HCT116 (cell line): ENCODE measurements at regions not wholly inside any gene's neighbourhood (a gene's known extent, or its start where the extent isn't known, plus 50 kb on each side); places are given as distances from the start of the nearest gene placed in this dataset.

ENCODE experiments used
- ATAC-seq: fragments of 200-7000 bp; cut with Tn5 transposase; 2 replicates; pipeline ENCODE4 v1.9.1; 2020; ENCODE audit warnings: mild to moderate bottlenecking, moderate library complexity
- BruUV-seq: library from RNA; stranded (reverse); fragments of 400-500 nt; replicated peaks from 2 replicates; lab custom pipeline; 2021; lab: Mats Ljungman, UMichigan
- CTCF ChIA-PET: fragments of 300-600 bp; sonication (Branson Sonifier 250); formaldehyde crosslinking; loops from one replicate; lab custom pipeline; 2021; ENCODE audit warnings: antibody characterized with exemption; lab: Charles Lee
- POLR2A ChIA-PET: fragments of 300-600, 350-600 bp; sonication (Branson Sonifier 250); formaldehyde crosslinking; loops from one replicate; lab custom pipeline; 2021; ENCODE audit warnings: antibody characterized with exemption; lab: Charles Lee
- RAD21 ChIA-PET, 2 experiments: fragments of 300-600 bp; sonication (Branson Sonifier 250); formaldehyde crosslinking; loops; one replicate each; lab custom pipeline; 2023; ENCODE audit warnings: low total read pairs in 2 of 2; ENCODE audit not compliant: uncharacterized antibody in 2 of 2, unreplicated experiment in 2 of 2, low non-redundant PET in 1 of 2; lab: Charles Lee
- DNase-seq: peaks from one replicate; pipeline ENCODE4 v3.0.0-alpha.2; 2010; ENCODE audit warnings: low read depth, low spot score
- H2AFZ ChIP-seq: fragments of 200-600 bp; shearing (Covaris generic), sonication (generic); 2 replicates; pipeline ENCODE4 v1.6.1; 2017; ENCODE audit warnings: low read depth, mixed run types, mixed read lengths, antibody characterized with exemption, low read length; ENCODE audit not compliant: poor library complexity, severe bottlenecking
- H3K27ac ChIP-seq: 2 replicates; pipeline ENCODE4 v1.5.1; 2012; ENCODE audit warnings: low read depth, low read length
- H3K27me3 ChIP-seq: fragments of 200-600 bp; sonication (generic); 2 replicates; pipeline ENCODE4 v1.6.1; 2016; ENCODE audit warnings: mixed run types, low read length, mixed read lengths; ENCODE audit not compliant: insufficient read depth
- H3K36me3 ChIP-seq, 2 experiments: fragments of 200-500 bp in 1 of 2; fragments of 200-600 bp in 1 of 2; sonication (Bioruptor generic) in 1 of 2; sonication (generic) in 1 of 2; 2 replicates each; pipeline versions ENCODE4 v1.5.1 to v1.6.1; 2014 to 2016; ENCODE audit warnings: low read length in 2 of 2, inconsistent platforms in 1 of 2, mixed read lengths in 1 of 2, mixed run types in 1 of 2; ENCODE audit not compliant: insufficient read depth in 2 of 2, control insufficient read depth in 1 of 2
- H3K4me1 ChIP-seq, 2 experiments: fragments of 200-600 bp in 1 of 2; sonication (generic) in 1 of 2; 2 replicates each; pipeline versions ENCODE4 v1.5.1 to v1.6.1; 2012 to 2017; ENCODE audit warnings: low read length in 2 of 2, inconsistent platforms in 1 of 2, mild to moderate bottlenecking in 1 of 2, mixed read lengths in 1 of 2, mixed run types in 1 of 2, moderate library complexity in 1 of 2; ENCODE audit not compliant: insufficient read depth in 2 of 2, control insufficient read depth in 1 of 2
- H3K4me2 ChIP-seq: fragments of 200-600 bp; sonication (generic); 2 replicates; pipeline ENCODE4 v1.6.1; 2017; ENCODE audit warnings: mixed run types, low read length, mixed read lengths
- H3K4me3 ChIP-seq, 2 experiments: fragments of 200-600 bp in 1 of 2; sonication (generic) in 1 of 2; replicated peaks in 1 of 2; 2 replicates each; pipeline ENCODE4 v1.5.1; 2011 to 2016; ENCODE audit warnings: low read length in 2 of 2, control low read depth in 1 of 2, low read depth in 1 of 2, mild to moderate bottlenecking in 1 of 2, mixed read lengths in 1 of 2, mixed run types in 1 of 2
- H3K79me2 ChIP-seq: fragments of 200-600 bp; sonication (generic); 2 replicates; pipeline ENCODE4 v1.6.1; 2017; ENCODE audit warnings: mild to moderate bottlenecking, mixed run types, low read length, moderate library complexity, mixed read lengths; ENCODE audit not compliant: insufficient read depth
- H3K9ac ChIP-seq: fragments of 200-600 bp; sonication (generic); 2 replicates; pipeline ENCODE4 v1.6.1; 2016; ENCODE audit warnings: low read length, mixed read lengths
- H3K9me2 ChIP-seq: fragments of 200-600 bp; sonication (generic), shearing (Covaris generic); 2 replicates; pipeline ENCODE4 v1.6.1; 2017; ENCODE audit warnings: mixed run types, mild to moderate bottlenecking, moderate library complexity; ENCODE audit not compliant: insufficient read depth
- H3K9me3 ChIP-seq, 2 experiments: fragments of 200-500 bp in 1 of 2; fragments of 200-600 bp in 1 of 2; sonication (Bioruptor generic) in 1 of 2; sonication (generic) in 1 of 2; 2 replicates each; pipeline ENCODE4 v1.6.1; 2014 to 2017; ENCODE audit warnings: low read length in 2 of 2, mixed read lengths in 2 of 2, inconsistent platforms in 1 of 2, low read depth in 1 of 2, mild to moderate bottlenecking in 1 of 2, mixed run types in 1 of 2, moderate library complexity in 1 of 2; ENCODE audit not compliant: control insufficient read depth in 1 of 2, insufficient read depth in 1 of 2
- H4K20me1 ChIP-seq: fragments of 200-600 bp; sonication (generic), shearing (Covaris generic); 2 replicates; pipeline ENCODE4 v1.6.1; 2017; ENCODE audit warnings: mixed run types, mild to moderate bottlenecking, moderate library complexity; ENCODE audit not compliant: insufficient read depth
- CEBPB ChIP-seq: IDR thresholded peaks from 2 replicates; pipeline ENCODE4 v1.6.1; 2012; ENCODE audit warnings: low read depth
- CTCF ChIP-seq, 3 experiments: fragments of 200-600 bp in 1 of 3; sonication (generic) in 1 of 3; IDR thresholded peaks in 2 of 3; conservative IDR thresholded peaks in 1 of 3; 2 replicates each; pipeline ENCODE4 v1.5.1; 2012 to 2017; ENCODE audit warnings: low read depth in 2 of 3, low read length in 2 of 3, antibody characterized with exemption in 1 of 3, borderline replicate concordance in 1 of 3, control low read depth in 1 of 3, mild to moderate bottlenecking in 1 of 3, mixed read lengths in 1 of 3, mixed run types in 1 of 3, moderate library complexity in 1 of 3; ENCODE audit not compliant: insufficient read depth in 1 of 3
- EGR1 ChIP-seq: IDR thresholded peaks from 2 replicates; pipeline ENCODE4 v1.6.1; 2012; ENCODE audit warnings: low read depth
- EZH2phosphoT487 ChIP-seq: fragments of 200-600 bp; IDR thresholded peaks from 2 replicates; pipeline ENCODE4 v1.6.1; 2018; ENCODE audit warnings: antibody characterized with exemption, borderline replicate concordance
- FOSL1 ChIP-seq: IDR thresholded peaks from 2 replicates; pipeline ENCODE4 v1.6.1; 2012; ENCODE audit warnings: low read depth
- POLR2AphosphoS5 ChIP-seq: IDR thresholded peaks from 2 replicates; pipeline ENCODE4 v1.6.1; 2011; ENCODE audit warnings: mild to moderate bottlenecking, low read depth, low read length, moderate library complexity
- RAD21 ChIP-seq: IDR thresholded peaks from 2 replicates; pipeline ENCODE4 v1.6.1; 2012; ENCODE audit warnings: low read depth, mild to moderate bottlenecking
- REST ChIP-seq: IDR thresholded peaks from 2 replicates; pipeline ENCODE4 v1.6.1; 2012; ENCODE audit warnings: low read depth
- SRF ChIP-seq: IDR thresholded peaks from 2 replicates; pipeline ENCODE4 v1.6.1; 2012; ENCODE audit warnings: low read depth
- ZBTB33 ChIP-seq: IDR thresholded peaks from 2 replicates; pipeline ENCODE4 v1.6.1; 2011; ENCODE audit warnings: mild to moderate bottlenecking, low read length, moderate library complexity; ENCODE audit not compliant: insufficient replicate concordance; ENCODE audit errors: extremely low read depth
- ZFX ChIP-seq: fragments of 450-650 bp; IDR thresholded peaks from 2 replicates; pipeline ENCODE4 v1.6.1; 2017
- ZNF274 ChIP-seq: fragments of 200-500 bp; sonication (Bioruptor generic); IDR thresholded peaks from 2 replicates; pipeline ENCODE4 v1.6.1; 2014; ENCODE audit warnings: mild to moderate bottlenecking, low read depth, low read length, inconsistent platforms
- intact Hi-C: fragments of 100-400 bp; cut with micrococcal nuclease; formaldehyde crosslinking; loops from 2 replicates; pipeline ENCODE4 v1.10.0; 2022
- TF ChIP-seq, protein P1 (sequence below): IDR thresholded peaks from 2 replicates; pipeline ENCODE4 v1.6.1; 2012

DNA sequence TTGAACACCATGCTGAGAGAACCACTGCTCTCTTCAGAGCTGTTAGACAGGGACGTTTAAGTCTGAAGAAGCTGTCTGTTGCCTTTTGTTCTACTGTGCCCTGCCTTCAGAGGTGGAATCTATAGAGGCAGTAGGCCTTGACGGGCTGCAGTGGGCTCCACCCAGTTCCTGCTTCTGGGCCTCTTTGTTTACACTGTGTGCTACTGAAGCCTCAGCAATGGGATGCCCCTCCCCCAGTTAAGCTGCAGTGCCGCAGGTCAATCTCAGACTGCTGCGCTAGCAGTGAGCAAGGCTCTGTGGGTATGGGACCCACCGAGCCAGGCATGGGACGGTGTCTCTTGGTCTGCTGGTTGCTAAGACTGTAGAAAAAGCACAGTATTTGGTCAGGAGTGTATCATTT is 162.3 kb upstream of the NXPH2 start (continued):
- TF ChIP-seq REST (no peak), CTCF (IDR thresholded peaks at IDR 0.05 in 2 of 3, conservative IDR thresholded peaks at IDR 0.05 in 1 of 3; ENCODE audit: borderline replicate concordance in 1 of 3, insufficient read depth in 1 of 3, low read depth in 2 of 3, low read length in 2 of 3) (no peak), CEBPB (no peak)
- TF ChIP-seq, protein P1, sequence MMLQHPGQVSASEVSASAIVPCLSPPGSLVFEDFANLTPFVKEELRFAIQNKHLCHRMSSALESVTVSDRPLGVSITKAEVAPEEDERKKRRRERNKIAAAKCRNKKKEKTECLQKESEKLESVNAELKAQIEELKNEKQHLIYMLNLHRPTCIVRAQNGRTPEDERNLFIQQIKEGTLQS, result no peak
- TF ChIP-seq, all 23 proteins: peak for 0

GRCh38 chr2:138931284-138932256 is 151.4 kb upstream of the NXPH2 start:
- ChIA-PET CTCF (no interaction called here), RAD21 (no interaction called here), POLR2A (no interaction called here)
- Histone ChIP-seq H3K27ac (no peak overlapping the region), H3K79me2 (no peaks in the 10 kb centered on the region), H2AFZ (no peak overlapping the region), H3K4me1 (no peaks in the 10 kb centered on the region), H3K9me3 (no peaks in the 10 kb centered on the region), H3K4me2 (no peak overlapping the region), H4K20me1 (no peaks in the 10 kb centered on the region), H3K9ac (no peak overlapping the region), H3K36me3 (no peaks in the 10 kb centered on the region), H3K9me2 (no peaks in the 10 kb centered on the region), H3K4me3 (no peak overlapping the region)
- no TSS peak for BruUV-seq
- intact Hi-C loops, result no loop called here
- ATAC-seq, result no peak
- no peak for DNase-seq
- TF ChIP-seq RAD21 (no peak), ZNF274 (no peak), SRF (no peak), EGR1 (no peak), ZFX (no peak), FOSL1 (no peak), POLR2AphosphoS5 (no peak), ZBTB33 (no peak), EZH2phosphoT487 (no peak)
- TF ChIP-seq, all 23 proteins: peak for 0
- no peaks in the 10 kb centered on the region for H3K27me3 ChIP-seq
